ENCODE measurements at regions not wholly inside any gene's neighbourhood (a gene's known extent, or its start where the extent isn't known, plus 50 kb on each side); places are given as distances from the start of the nearest gene placed in this dataset.

DNA sequence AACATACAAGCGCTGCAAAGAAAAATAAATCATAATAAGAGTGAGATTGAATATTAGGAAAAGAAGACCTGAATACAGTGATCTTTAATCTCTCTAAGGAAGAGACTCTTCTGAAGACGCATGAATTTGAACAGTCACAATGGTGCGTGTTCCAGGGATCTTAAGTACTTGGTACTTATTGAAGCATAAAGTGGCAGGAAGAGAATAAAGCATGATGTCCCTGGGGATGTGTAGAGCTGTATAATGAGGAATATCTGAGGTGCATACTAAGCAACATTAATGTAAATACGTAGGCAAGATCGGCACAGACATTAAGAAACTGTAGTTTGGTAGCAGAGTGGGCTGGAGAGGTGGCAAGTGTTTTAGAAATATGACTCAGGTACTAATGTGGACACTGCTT is 246.2 kb upstream of the MCTP2 start:
- TF ChIP-seq, protein P1, sequence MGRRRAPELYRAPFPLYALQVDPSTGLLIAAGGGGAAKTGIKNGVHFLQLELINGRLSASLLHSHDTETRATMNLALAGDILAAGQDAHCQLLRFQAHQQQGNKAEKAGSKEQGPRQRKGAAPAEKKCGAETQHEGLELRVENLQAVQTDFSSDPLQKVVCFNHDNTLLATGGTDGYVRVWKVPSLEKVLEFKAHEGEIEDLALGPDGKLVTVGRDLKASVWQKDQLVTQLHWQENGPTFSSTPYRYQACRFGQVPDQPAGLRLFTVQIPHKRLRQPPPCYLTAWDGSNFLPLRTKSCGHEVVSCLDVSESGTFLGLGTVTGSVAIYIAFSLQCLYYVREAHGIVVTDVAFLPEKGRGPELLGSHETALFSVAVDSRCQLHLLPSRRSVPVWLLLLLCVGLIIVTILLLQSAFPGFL (CRISPR knock-in tag; IDR thresholded peaks at IDR 0.05) = no peak
- TF ChIP-seq, protein P2, sequence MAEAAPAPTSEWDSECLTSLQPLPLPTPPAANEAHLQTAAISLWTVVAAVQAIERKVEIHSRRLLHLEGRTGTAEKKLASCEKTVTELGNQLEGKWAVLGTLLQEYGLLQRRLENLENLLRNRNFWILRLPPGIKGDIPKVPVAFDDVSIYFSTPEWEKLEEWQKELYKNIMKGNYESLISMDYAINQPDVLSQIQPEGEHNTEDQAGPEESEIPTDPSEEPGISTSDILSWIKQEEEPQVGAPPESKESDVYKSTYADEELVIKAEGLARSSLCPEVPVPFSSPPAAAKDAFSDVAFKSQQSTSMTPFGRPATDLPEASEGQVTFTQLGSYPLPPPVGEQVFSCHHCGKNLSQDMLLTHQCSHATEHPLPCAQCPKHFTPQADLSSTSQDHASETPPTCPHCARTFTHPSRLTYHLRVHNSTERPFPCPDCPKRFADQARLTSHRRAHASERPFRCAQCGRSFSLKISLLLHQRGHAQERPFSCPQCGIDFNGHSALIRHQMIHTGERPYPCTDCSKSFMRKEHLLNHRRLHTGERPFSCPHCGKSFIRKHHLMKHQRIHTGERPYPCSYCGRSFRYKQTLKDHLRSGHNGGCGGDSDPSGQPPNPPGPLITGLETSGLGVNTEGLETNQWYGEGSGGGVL (CRISPR knock-in tag; IDR thresholded peaks at IDR 0.05) = no peak
- TF ChIP-seq ZNF224 (CRISPR knock-in tag; IDR thresholded peaks at IDR 0.05) (no peak), DMBX1 (CRISPR knock-in tag; IDR thresholded peaks at IDR 0.05; ENCODE audit: borderline replicate concordance) (no peak), TAF1 (IDR thresholded peaks at IDR 0.05; ENCODE audit: control insufficient read depth, extremely low read depth, insufficient read depth, low read length, severe bottlenecking) (no peak), HIVEP1 (CRISPR knock-in tag; IDR thresholded peaks at IDR 0.05) (no peak), GABPB1 (CRISPR knock-in tag; IDR thresholded peaks at IDR 0.05) (no peak), ZNF551 (CRISPR knock-in tag; IDR thresholded peaks at IDR 0.05) (no peak), POLR2AphosphoS5 (IDR thresholded peaks at IDR 0.05; ENCODE audit: control insufficient read depth, insufficient read depth, low read depth, low read length) (no peak)
- TF ChIP-seq, protein P3, sequence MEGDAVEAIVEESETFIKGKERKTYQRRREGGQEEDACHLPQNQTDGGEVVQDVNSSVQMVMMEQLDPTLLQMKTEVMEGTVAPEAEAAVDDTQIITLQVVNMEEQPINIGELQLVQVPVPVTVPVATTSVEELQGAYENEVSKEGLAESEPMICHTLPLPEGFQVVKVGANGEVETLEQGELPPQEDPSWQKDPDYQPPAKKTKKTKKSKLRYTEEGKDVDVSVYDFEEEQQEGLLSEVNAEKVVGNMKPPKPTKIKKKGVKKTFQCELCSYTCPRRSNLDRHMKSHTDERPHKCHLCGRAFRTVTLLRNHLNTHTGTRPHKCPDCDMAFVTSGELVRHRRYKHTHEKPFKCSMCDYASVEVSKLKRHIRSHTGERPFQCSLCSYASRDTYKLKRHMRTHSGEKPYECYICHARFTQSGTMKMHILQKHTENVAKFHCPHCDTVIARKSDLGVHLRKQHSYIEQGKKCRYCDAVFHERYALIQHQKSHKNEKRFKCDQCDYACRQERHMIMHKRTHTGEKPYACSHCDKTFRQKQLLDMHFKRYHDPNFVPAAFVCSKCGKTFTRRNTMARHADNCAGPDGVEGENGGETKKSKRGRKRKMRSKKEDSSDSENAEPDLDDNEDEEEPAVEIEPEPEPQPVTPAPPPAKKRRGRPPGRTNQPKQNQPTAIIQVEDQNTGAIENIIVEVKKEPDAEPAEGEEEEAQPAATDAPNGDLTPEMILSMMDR (IDR thresholded peaks at IDR 0.05 in 2 of 3, conservative IDR thresholded peaks at IDR 0.05 in 1 of 3; ENCODE audit: insufficient read depth in 2 of 3, low read depth in 1 of 3, low read length in 3 of 3) = no peak
- TF ChIP-seq, protein P4, sequence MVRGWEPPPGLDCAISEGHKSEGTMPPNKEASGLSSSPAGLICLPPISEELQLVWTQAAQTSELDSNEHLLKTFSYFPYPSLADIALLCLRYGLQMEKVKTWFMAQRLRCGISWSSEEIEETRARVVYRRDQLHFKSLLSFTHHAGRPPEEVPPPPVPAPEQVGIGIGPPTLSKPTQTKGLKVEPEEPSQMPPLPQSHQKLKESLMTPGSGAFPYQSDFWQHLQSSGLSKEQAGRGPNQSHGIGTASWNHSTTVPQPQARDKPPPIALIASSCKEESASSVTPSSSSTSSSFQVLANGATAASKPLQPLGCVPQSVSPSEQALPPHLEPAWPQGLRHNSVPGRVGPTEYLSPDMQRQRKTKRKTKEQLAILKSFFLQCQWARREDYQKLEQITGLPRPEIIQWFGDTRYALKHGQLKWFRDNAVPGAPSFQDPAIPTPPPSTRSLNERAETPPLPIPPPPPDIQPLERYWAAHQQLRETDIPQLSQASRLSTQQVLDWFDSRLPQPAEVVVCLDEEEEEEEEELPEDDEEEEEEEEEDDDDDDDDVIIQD (CRISPR knock-in tag; IDR thresholded peaks at IDR 0.05) = no peak
- TF ChIP-seq, protein P5, sequence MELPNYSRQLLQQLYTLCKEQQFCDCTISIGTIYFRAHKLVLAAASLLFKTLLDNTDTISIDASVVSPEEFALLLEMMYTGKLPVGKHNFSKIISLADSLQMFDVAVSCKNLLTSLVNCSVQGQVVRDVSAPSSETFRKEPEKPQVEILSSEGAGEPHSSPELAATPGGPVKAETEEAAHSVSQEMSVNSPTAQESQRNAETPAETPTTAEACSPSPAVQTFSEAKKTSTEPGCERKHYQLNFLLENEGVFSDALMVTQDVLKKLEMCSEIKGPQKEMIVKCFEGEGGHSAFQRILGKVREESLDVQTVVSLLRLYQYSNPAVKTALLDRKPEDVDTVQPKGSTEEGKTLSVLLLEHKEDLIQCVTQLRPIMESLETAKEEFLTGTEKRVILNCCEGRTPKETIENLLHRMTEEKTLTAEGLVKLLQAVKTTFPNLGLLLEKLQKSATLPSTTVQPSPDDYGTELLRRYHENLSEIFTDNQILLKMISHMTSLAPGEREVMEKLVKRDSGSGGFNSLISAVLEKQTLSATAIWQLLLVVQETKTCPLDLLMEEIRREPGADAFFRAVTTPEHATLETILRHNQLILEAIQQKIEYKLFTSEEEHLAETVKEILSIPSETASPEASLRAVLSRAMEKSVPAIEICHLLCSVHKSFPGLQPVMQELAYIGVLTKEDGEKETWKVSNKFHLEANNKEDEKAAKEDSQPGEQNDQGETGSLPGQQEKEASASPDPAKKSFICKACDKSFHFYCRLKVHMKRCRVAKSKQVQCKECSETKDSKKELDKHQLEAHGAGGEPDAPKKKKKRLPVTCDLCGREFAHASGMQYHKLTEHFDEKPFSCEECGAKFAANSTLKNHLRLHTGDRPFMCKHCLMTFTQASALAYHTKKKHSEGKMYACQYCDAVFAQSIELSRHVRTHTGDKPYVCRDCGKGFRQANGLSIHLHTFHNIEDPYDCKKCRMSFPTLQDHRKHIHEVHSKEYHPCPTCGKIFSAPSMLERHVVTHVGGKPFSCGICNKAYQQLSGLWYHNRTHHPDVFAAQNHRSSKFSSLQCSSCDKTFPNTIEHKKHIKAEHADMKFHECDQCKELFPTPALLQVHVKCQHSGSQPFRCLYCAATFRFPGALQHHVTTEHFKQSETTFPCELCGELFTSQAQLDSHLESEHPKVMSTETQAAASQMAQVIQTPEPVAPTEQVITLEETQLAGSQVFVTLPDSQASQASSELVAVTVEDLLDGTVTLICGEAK (IDR thresholded peaks at IDR 0.05) = no peak
- TF ChIP-seq, protein P5 (CRISPR knock-in tag; IDR thresholded peaks at IDR 0.05) = no peak
- TF ChIP-seq, protein P6, sequence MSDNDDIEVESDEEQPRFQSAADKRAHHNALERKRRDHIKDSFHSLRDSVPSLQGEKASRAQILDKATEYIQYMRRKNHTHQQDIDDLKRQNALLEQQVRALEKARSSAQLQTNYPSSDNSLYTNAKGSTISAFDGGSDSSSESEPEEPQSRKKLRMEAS (CRISPR knock-in tag; IDR thresholded peaks at IDR 0.05) = no peak

All from K562 (cell line).